ENCODE measurements at regions not wholly inside any gene's neighbourhood (a gene's known extent, or its start where the extent isn't known, plus 50 kb on each side); places are given as distances from the start of the nearest gene placed in this dataset.
A peak's percentile ranks its signal among the peaks of the same experiment; 100 is the strongest.

- H3K4me3 Mint-ChIP-seq = no peak overlapping the region
- no peak overlapping the region for H3K27ac Mint-ChIP-seq
- H3K9me3 Mint-ChIP-seq = no peaks in the 10 kb centered on the region
- Histone ChIP-seq H3K4me3 (no peak overlapping the region), H3K27ac (no peak overlapping the region), H3K9ac (no peak overlapping the region), H4K20me1 (ENCODE audit: low read depth) (no peaks in the 10 kb centered on the region), H3K36me3 (no peaks in the 10 kb centered on the region), H3K4me1 (peaks cover 20% of the 10 kb centered on the region), H3K79me2 (ENCODE audit: low read depth) (no peaks in the 10 kb centered on the region), H3F3A (ENCODE audit: low read depth) (no peaks in the 10 kb centered on the region), H3K9me3 (ENCODE audit: low read depth) (no peaks in the 10 kb centered on the region), H3K27me3 (peaks cover 25% of the 10 kb centered on the region), H2AFZ (replicated peaks) (no peak overlapping the region), H3K4me2 (peak overlapping the region; percentile 74)
- no peak for TF ChIP-seq CTCF (IDR thresholded peaks at IDR 0.05)
- TF ChIP-seq EZH2phosphoT487 (IDR thresholded peaks at IDR 0.05) = no peak
- no peak for TF ChIP-seq EZH2 (IDR thresholded peaks at IDR 0.05)
- DNase-seq (ENCODE audit: low spot score) = no peak
- H3K36me3 Mint-ChIP-seq = no peaks in the 10 kb centered on the region
- H3K27me3 Mint-ChIP-seq (ENCODE audit: insufficient read depth, low read depth) = no peaks in the 10 kb centered on the region
- peaks cover 4% of the 10 kb centered on the region for H3K4me1 Mint-ChIP-seq
Measured at GRCh38 chr10:8297107-8297506, 242.6 kb downstream of the GATA3 start.

- peaks cover 20% of the 10 kb centered on the region for H3K4me1 ChIP-seq
- no peak overlapping the region for H2AFZ ChIP-seq (replicated peaks)
- H4K20me1 ChIP-seq (ENCODE audit: low read depth) = no peaks in the 10 kb centered on the region
- no peak overlapping the region for H3K4me3 ChIP-seq
- Mint-ChIP-seq H3K9me3 (no peaks in the 10 kb centered on the region), H3K27me3 (ENCODE audit: insufficient read depth, low read depth) (no peaks in the 10 kb centered on the region), H3K36me3 (no peaks in the 10 kb centered on the region), H3K27ac (no peak overlapping the region), H3K4me1 (peaks cover 4% of the 10 kb centered on the region), H3K4me3 (no peak overlapping the region)
- no peaks in the 10 kb centered on the region for H3F3A ChIP-seq (ENCODE audit: low read depth)
- peaks cover 25% of the 10 kb centered on the region for H3K27me3 ChIP-seq
- no peak overlapping the region for H3K9ac ChIP-seq
- no peak overlapping the region for H3K27ac ChIP-seq
- H3K9me3 ChIP-seq (ENCODE audit: low read depth) = no peaks in the 10 kb centered on the region
- TF ChIP-seq EZH2 (IDR thresholded peaks at IDR 0.05) = no peak
- TF ChIP-seq CTCF (IDR thresholded peaks at IDR 0.05) = no peak
- TF ChIP-seq EZH2phosphoT487 (IDR thresholded peaks at IDR 0.05) = no peak
- H3K4me2 ChIP-seq = no peak overlapping the region
- no peaks in the 10 kb centered on the region for H3K79me2 ChIP-seq (ENCODE audit: low read depth)
- no peak for DNase-seq (ENCODE audit: low spot score)
- no peaks in the 10 kb centered on the region for H3K36me3 ChIP-seq
Measured at GRCh38 chr10:8297959-8298358, 243.5 kb downstream of the GATA3 start.

GRCh38 chr10:8298896-8299570, 244.5 kb downstream of the GATA3 start:
- H3K4me3 ChIP-seq = no peak overlapping the region
- H3K9me3 Mint-ChIP-seq = no peaks in the 10 kb centered on the region
- peaks cover 20% of the 10 kb centered on the region for H3K4me1 ChIP-seq
- no peak overlapping the region for H3K27ac Mint-ChIP-seq
- H3K79me2 ChIP-seq (ENCODE audit: low read depth) = no peaks in the 10 kb centered on the region
- no peaks in the 10 kb centered on the region for H3K36me3 Mint-ChIP-seq
- H3K4me1 Mint-ChIP-seq = peaks cover 4% of the 10 kb centered on the region
- no peak overlapping the region for H3K9ac ChIP-seq
- no peak overlapping the region for H3K4me3 Mint-ChIP-seq
- no peaks in the 10 kb centered on the region for H3K9me3 ChIP-seq (ENCODE audit: low read depth)
- no peaks in the 10 kb centered on the region for H3F3A ChIP-seq (ENCODE audit: low read depth)
- H3K4me2 ChIP-seq = no peak overlapping the region
- TF ChIP-seq EZH2phosphoT487 (IDR thresholded peaks at IDR 0.05) (no peak), CTCF (IDR thresholded peaks at IDR 0.05) (no peak), EZH2 (IDR thresholded peaks at IDR 0.05) (no peak)
- H4K20me1 ChIP-seq (ENCODE audit: low read depth) = no peaks in the 10 kb centered on the region
- H3K36me3 ChIP-seq = no peaks in the 10 kb centered on the region
- H3K27me3 Mint-ChIP-seq (ENCODE audit: insufficient read depth, low read depth) = no peaks in the 10 kb centered on the region
- H2AFZ ChIP-seq (replicated peaks) = no peak overlapping the region
- H3K27ac ChIP-seq = no peak overlapping the region
- peak; percentile 43 for DNase-seq (ENCODE audit: low spot score)
- peaks cover 25% of the 10 kb centered on the region for H3K27me3 ChIP-seq

Measured in neural progenitor cell (in vitro differentiated cells).